HepG2 (cell line): ENCODE measurements at regions not wholly inside any gene's neighbourhood (a gene's known extent, or its start where the extent isn't known, plus 50 kb on each side); places are given as distances from the start of the nearest gene placed in this dataset.

Experiments used
- ATAC-seq: fragments of 200-7000 bp; cut with Tn5 transposase; 3 replicates; pipeline ENCODE4 v1.9.1; 2020; ENCODE audit warnings: mild to moderate bottlenecking, moderate library complexity
- BruUV-seq: library from RNA; stranded (reverse); fragments of 400-500 nt; replicated peaks from 2 replicates; lab custom pipeline; 2021; lab: Mats Ljungman, UMichigan
- CTCF ChIA-PET: fragments of 300-600 bp; formaldehyde crosslinking; extraction: SDS; loops from one replicate; lab custom pipeline; 2021; ENCODE audit warnings: low total read pairs, inconsistent platforms, low intra/inter-chr PET ratio; lab: Yijun Ruan, JAX
- POLR2A ChIA-PET: fragments of 350-600 bp; sonication (Branson Sonifier 250); formaldehyde crosslinking; loops from one replicate; lab custom pipeline; 2020; ENCODE audit warnings: antibody characterized with exemption, inconsistent platforms; lab: Yijun Ruan, JAX
- DNase-seq: peaks from one replicate; pipeline ENCODE4 v3.0.0-alpha.2; 2015; ENCODE audit warnings: low spot score
- FAIRE-seq: peaks from 3 replicates; lab custom pipeline; 2011; peaks lifted over from hg19 to GRCh38; lab: Jason Lieb, UNC
- H2AFZ ChIP-seq: one replicate; pipeline ENCODE4 v1.6.1; 2011; ENCODE audit warnings: low read length, inconsistent platforms
- H3K27ac ChIP-seq: fragments of 300-600 bp; 3 replicates; pipeline ENCODE4 v1.8.0; 2011; ENCODE audit warnings: mixed run types, mild to moderate bottlenecking, mixed read lengths, low read length, inconsistent platforms; ENCODE audit not compliant: insufficient read depth; ENCODE audit errors: extremely low read length
- H3K27me3 ChIP-seq, 2 experiments: fragments of 200-600 bp in 1 of 2; 2 replicates in 1 of 2; 3 replicates in 1 of 2; pipeline versions ENCODE4 v1.6.0 to v1.8.0; 2011; ENCODE audit warnings: low read length in 2 of 2, mild to moderate bottlenecking in 2 of 2, moderate library complexity in 2 of 2, inconsistent platforms in 1 of 2; ENCODE audit not compliant: insufficient read depth in 2 of 2, control insufficient read depth in 1 of 2
- H3K36me3 ChIP-seq, 2 experiments: fragments of 200-600 bp in 1 of 2; replicated peaks in 1 of 2; 2 replicates in 1 of 2; 3 replicates in 1 of 2; pipeline versions ENCODE4 v1.5.1 to v1.8.0; 2011; ENCODE audit warnings: low read length in 2 of 2, inconsistent platforms in 1 of 2; ENCODE audit not compliant: insufficient read depth in 2 of 2, control insufficient read depth in 1 of 2
- H3K4me1 ChIP-seq: 2 replicates; pipeline ENCODE4 v1.5.1; 2012; ENCODE audit warnings: low read length, inconsistent platforms; ENCODE audit not compliant: insufficient read depth
- H3K4me2 ChIP-seq: 2 replicates; pipeline ENCODE4 v1.6.0; 2011; ENCODE audit warnings: low read depth, low read length, inconsistent platforms
- H3K4me3 ChIP-seq, 3 experiments: fragments of 200-600 bp in 1 of 3; sonication (generic), shearing (Covaris generic) in 1 of 3; replicated peaks in 1 of 3; 2 replicates each; pipeline ENCODE4 v1.5.1; 2011 to 2016; ENCODE audit warnings: low read length in 3 of 3, inconsistent platforms in 2 of 3, low read depth in 2 of 3, mild to moderate bottlenecking in 2 of 3, control low read depth in 1 of 3, mixed read lengths in 1 of 3; ENCODE audit not compliant: insufficient read depth in 1 of 3
- H3K79me2 ChIP-seq: one replicate; pipeline ENCODE4 v1.6.1; 2011; ENCODE audit warnings: low read length, inconsistent platforms; ENCODE audit not compliant: insufficient read depth
- H3K9ac ChIP-seq: 2 replicates; pipeline ENCODE4 v1.6.0; 2011; ENCODE audit warnings: mild to moderate bottlenecking, low read depth, low read length, inconsistent platforms; ENCODE audit not compliant: insufficient read depth
- H3K9me3 ChIP-seq: 2 replicates; pipeline ENCODE4 v1.5.1; 2012; ENCODE audit warnings: mild to moderate bottlenecking, low read length
- H4K20me1 ChIP-seq: 2 replicates; pipeline ENCODE4 v1.6.0; 2011; ENCODE audit warnings: inconsistent platforms, mild to moderate bottlenecking, low read length, moderate library complexity; ENCODE audit not compliant: insufficient read depth
- HMG20A ChIP-seq: IDR thresholded peaks from 2 replicates; pipeline ENCODE4 v1.6.1; 2016; ENCODE audit warnings: borderline replicate concordance
- MLLT10 ChIP-seq: sonication (generic); formaldehyde crosslinking; IDR thresholded peaks from 2 replicates; pipeline ENCODE4 v1.4.0; 2020; ENCODE audit warnings: missing genetic modification reagents
- ZNF737 ChIP-seq: sonication (generic); formaldehyde crosslinking; IDR thresholded peaks from 2 replicates; pipeline ENCODE4 v1.5.0; 2020; ENCODE audit warnings: missing genetic modification reagents, mild to moderate bottlenecking, borderline replicate concordance
- WGBS: methylation state at CpG from one replicate; pipeline ENCODE4 v1.1.6; 2017; ENCODE audit warnings: low lambda C conversion rate; 5-methylcytosine and 5-hydroxymethylcytosine counted together
- in situ Hi-C: cut with HindIII; loops from 2 replicates; pipeline ENCODE4 v1.10.0; 2017; ENCODE audit warnings: low pct_unique_long_range_greater_than_20kb; ENCODE audit not compliant: extremely low pct_ligation_motif_present
- intact Hi-C: fragments of 100-400 bp; cut with micrococcal nuclease; formaldehyde crosslinking; loops from one replicate; pipeline ENCODE4 v1.10.0; 2022; ENCODE audit not compliant: unreplicated experiment
- TF ChIP-seq, protein P1 (sequence below): sonication (generic); formaldehyde crosslinking; IDR thresholded peaks from 2 replicates; pipeline ENCODE4 v1.4.0; 2020; ENCODE audit warnings: missing genetic modification reagents, borderline replicate concordance
- TF ChIP-seq, protein P2 (sequence below), 2 experiments: fragments of 450-650 bp in 1 of 2; sonication (generic) in 1 of 2; formaldehyde crosslinking in 1 of 2; IDR thresholded peaks; 2 replicates each; pipeline versions ENCODE4 v1.6.1 to v1.8.0; 2016 to 2022; ENCODE audit warnings: antibody characterized with exemption in 1 of 2, mild to moderate bottlenecking in 1 of 2, missing genetic modification reagents in 1 of 2
- TF ChIP-seq, protein P3 (sequence below): sonication (generic); formaldehyde crosslinking; IDR thresholded peaks from 2 replicates; pipeline ENCODE4 v1.8.1; 2023; ENCODE audit warnings: mild to moderate bottlenecking, moderate library complexity, missing genetic modification reagents
- TF ChIP-seq, protein P4 (sequence below): sonication (generic); formaldehyde crosslinking; IDR thresholded peaks from 2 replicates; pipeline ENCODE4 v1.4.0; 2020; ENCODE audit warnings: missing genetic modification reagents, borderline replicate concordance

DNA sequence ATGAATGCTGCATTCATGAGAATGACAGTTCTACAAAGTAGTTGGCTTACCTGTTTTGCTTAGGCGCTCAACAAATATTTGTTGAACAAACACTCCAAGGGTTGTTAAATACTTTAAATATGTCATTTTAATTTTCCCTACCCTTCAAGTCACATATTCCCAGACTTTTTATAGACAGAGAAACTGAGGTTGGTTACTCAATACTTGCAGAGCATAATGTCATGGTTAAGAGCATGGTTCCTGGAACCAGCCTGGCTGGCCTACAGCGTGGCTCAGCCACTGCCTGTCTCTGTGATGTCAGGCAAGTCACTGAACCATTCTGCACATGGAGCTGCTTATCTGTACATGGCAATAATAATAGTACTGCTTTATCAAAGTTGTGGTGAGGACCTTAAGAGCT, 120.0 kb upstream of the STK17B start:
- H3K4me3 ChIP-seq: no peak overlapping the region
- no peak overlapping the region for H2AFZ ChIP-seq
- WGBS: 2% methylated on average over 2 of the region's 2 CpGs
- no peak overlapping the region for H3K27ac ChIP-seq
- DNase-seq: no peak
- H3K9ac ChIP-seq: no peak overlapping the region
- H3K9me3 ChIP-seq: no peaks in the 10 kb centered on the region
- ChIA-PET POLR2A (no interaction called here), CTCF (no interaction called here)
- intact Hi-C loops: no loop called here
- no peaks in the 10 kb centered on the region for H3K79me2 ChIP-seq
- no peak for ATAC-seq
- H3K36me3 ChIP-seq: no peaks in the 10 kb centered on the region
- H3K4me1 ChIP-seq: no peaks in the 10 kb centered on the region
- H3K27me3 ChIP-seq: no peaks in the 10 kb centered on the region
- no peaks in the 10 kb centered on the region for H4K20me1 ChIP-seq
- BruUV-seq: no TSS peak
- H3K4me2 ChIP-seq: no peak overlapping the region
- FAIRE-seq: no peak
- in situ Hi-C loops: loop anchor here (10.0 kb wide), 1 partner anchor 163 kb away; no protein-coding TSS in a partner anchor
- TF ChIP-seq HMG20A (CRISPR knock-in tag): no peak
- TF ChIP-seq, protein P1, sequence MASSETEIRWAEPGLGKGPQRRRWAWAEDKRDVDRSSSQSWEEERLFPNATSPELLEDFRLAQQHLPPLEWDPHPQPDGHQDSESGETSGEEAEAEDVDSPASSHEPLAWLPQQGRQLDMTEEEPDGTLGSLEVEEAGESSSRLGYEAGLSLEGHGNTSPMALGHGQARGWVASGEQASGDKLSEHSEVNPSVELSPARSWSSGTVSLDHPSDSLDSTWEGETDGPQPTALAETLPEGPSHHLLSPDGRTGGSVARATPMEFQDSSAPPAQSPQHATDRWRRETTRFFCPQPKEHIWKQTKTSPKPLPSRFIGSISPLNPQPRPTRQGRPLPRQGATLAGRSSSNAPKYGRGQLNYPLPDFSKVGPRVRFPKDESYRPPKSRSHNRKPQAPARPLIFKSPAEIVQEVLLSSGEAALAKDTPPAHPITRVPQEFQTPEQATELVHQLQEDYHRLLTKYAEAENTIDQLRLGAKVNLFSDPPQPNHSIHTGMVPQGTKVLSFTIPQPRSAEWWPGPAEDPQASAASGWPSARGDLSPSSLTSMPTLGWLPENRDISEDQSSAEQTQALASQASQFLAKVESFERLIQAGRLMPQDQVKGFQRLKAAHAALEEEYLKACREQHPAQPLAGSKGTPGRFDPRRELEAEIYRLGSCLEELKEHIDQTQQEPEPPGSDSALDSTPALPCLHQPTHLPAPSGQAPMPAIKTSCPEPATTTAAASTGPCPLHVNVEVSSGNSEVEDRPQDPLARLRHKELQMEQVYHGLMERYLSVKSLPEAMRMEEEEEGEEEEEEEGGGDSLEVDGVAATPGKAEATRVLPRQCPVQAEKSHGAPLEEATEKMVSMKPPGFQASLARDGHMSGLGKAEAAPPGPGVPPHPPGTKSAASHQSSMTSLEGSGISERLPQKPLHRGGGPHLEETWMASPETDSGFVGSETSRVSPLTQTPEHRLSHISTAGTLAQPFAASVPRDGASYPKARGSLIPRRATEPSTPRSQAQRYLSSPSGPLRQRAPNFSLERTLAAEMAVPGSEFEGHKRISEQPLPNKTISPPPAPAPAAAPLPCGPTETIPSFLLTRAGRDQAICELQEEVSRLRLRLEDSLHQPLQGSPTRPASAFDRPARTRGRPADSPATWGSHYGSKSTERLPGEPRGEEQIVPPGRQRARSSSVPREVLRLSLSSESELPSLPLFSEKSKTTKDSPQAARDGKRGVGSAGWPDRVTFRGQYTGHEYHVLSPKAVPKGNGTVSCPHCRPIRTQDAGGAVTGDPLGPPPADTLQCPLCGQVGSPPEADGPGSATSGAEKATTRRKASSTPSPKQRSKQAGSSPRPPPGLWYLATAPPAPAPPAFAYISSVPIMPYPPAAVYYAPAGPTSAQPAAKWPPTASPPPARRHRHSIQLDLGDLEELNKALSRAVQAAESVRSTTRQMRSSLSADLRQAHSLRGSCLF (CRISPR knock-in tag): no peak
- TF ChIP-seq, protein P2, sequence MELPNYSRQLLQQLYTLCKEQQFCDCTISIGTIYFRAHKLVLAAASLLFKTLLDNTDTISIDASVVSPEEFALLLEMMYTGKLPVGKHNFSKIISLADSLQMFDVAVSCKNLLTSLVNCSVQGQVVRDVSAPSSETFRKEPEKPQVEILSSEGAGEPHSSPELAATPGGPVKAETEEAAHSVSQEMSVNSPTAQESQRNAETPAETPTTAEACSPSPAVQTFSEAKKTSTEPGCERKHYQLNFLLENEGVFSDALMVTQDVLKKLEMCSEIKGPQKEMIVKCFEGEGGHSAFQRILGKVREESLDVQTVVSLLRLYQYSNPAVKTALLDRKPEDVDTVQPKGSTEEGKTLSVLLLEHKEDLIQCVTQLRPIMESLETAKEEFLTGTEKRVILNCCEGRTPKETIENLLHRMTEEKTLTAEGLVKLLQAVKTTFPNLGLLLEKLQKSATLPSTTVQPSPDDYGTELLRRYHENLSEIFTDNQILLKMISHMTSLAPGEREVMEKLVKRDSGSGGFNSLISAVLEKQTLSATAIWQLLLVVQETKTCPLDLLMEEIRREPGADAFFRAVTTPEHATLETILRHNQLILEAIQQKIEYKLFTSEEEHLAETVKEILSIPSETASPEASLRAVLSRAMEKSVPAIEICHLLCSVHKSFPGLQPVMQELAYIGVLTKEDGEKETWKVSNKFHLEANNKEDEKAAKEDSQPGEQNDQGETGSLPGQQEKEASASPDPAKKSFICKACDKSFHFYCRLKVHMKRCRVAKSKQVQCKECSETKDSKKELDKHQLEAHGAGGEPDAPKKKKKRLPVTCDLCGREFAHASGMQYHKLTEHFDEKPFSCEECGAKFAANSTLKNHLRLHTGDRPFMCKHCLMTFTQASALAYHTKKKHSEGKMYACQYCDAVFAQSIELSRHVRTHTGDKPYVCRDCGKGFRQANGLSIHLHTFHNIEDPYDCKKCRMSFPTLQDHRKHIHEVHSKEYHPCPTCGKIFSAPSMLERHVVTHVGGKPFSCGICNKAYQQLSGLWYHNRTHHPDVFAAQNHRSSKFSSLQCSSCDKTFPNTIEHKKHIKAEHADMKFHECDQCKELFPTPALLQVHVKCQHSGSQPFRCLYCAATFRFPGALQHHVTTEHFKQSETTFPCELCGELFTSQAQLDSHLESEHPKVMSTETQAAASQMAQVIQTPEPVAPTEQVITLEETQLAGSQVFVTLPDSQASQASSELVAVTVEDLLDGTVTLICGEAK (IDR thresholded peaks at IDR 0.05): no peak
- TF ChIP-seq, protein P2 (CRISPR knock-in tag; IDR thresholded peaks at IDR 0.05): no peak
- TF ChIP-seq, protein P3, sequence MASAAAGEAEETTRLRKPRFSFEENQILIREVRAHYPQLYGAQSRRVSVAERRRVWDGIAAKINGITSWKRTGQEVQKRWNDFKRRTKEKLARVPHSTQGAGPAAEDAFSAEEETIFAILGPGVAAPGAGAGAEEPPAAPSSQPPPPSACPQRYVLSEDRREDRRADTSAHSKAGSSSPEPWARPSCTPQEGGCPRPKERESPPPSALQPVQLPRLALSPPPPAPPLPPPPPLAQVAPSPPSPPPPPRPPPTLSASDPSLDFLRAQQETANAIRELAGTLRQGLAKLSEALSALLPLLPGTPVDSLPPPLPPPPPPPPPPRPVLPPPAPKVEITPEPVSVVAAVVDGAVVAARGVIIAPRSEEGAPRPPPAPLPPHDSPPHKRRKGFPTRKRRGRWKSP (CRISPR knock-in tag): no peak
- no peak for TF ChIP-seq ZNF737
- no peak for TF ChIP-seq MLLT10 (CRISPR knock-in tag)
- TF ChIP-seq, protein P4, sequence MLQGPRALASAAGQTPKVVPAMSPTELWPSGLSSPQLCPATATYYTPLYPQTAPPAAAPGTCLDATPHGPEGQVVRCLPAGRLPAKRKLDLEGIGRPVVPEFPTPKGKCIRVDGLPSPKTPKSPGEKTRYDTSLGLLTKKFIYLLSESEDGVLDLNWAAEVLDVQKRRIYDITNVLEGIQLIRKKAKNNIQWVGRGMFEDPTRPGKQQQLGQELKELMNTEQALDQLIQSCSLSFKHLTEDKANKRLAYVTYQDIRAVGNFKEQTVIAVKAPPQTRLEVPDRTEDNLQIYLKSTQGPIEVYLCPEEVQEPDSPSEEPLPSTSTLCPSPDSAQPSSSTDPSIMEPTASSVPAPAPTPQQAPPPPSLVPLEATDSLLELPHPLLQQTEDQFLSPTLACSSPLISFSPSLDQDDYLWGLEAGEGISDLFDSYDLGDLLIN (CRISPR knock-in tag): no peak
